MCF 10A (cell line): ENCODE measurements at regions not wholly inside any gene's neighbourhood (a gene's known extent, or its start where the extent isn't known, plus 50 kb on each side); places are given as distances from the start of the nearest gene placed in this dataset.

Source experiments
- BruUV-seq: library from RNA; stranded (reverse); fragments of 400-500 nt; replicated peaks from 2 replicates; lab custom pipeline; 2021; lab: Mats Ljungman, UMichigan
- CTCF ChIA-PET: fragments of 300-600 bp; sonication (Branson Sonifier 250); formaldehyde crosslinking; extraction: SDS; loops from one replicate; lab custom pipeline; 2021; ENCODE audit warnings: antibody characterized with exemption, inconsistent platforms; lab: Yijun Ruan, JAX
- POLR2A ChIA-PET: fragments of 300-600, 350-650 bp; sonication (Branson Sonifier 250); formaldehyde crosslinking; extraction: SDS; loops from one replicate; lab custom pipeline; 2020; ENCODE audit warnings: antibody characterized with exemption, inconsistent platforms; lab: Yijun Ruan, JAX
- DNase-seq: peaks from one replicate; pipeline ENCODE4 v3.0.0-alpha.2; 2018; ENCODE audit not compliant: unreplicated experiment
- H3K27ac Mint-ChIP-seq: one replicate; pipeline ENCODE4 v1.8.0; 2022; ENCODE audit warnings: mild to moderate bottlenecking, low read depth, mixed read lengths; ENCODE audit not compliant: unreplicated experiment
- H3K27me3 Mint-ChIP-seq: one replicate; pipeline ENCODE4 v1.8.0; 2022; ENCODE audit warnings: mixed read lengths; ENCODE audit not compliant: insufficient read depth, unreplicated experiment
- H3K36me3 Mint-ChIP-seq: one replicate; pipeline ENCODE4 v1.8.0; 2022; ENCODE audit warnings: mild to moderate bottlenecking, moderate library complexity, mixed read lengths; ENCODE audit not compliant: insufficient read depth, unreplicated experiment
- H3K4me1 Mint-ChIP-seq: one replicate; pipeline ENCODE4 v1.8.0; 2022; ENCODE audit warnings: mixed read lengths; ENCODE audit not compliant: insufficient read depth, unreplicated experiment
- H3K4me3 Mint-ChIP-seq: one replicate; pipeline ENCODE4 v1.8.0; 2022; ENCODE audit warnings: mild to moderate bottlenecking, moderate library complexity, mixed read lengths; ENCODE audit not compliant: unreplicated experiment
- H3K9me3 Mint-ChIP-seq: one replicate; pipeline ENCODE4 v1.8.0; 2022; ENCODE audit warnings: mixed read lengths; ENCODE audit not compliant: unreplicated experiment
- intact Hi-C: fragments of 100-400 bp; cut with micrococcal nuclease; formaldehyde crosslinking; loops from 2 replicates; pipeline ENCODE4 v1.14.1; 2022
- TF ChIP-seq, protein P1 (sequence below): fragments of 200-600 bp; IDR thresholded peaks from one replicate; pipeline ENCODE4 v1.8.0; 2022; ENCODE audit warnings: antibody characterized with exemption, mild to moderate bottlenecking; ENCODE audit not compliant: unreplicated experiment

DNA sequence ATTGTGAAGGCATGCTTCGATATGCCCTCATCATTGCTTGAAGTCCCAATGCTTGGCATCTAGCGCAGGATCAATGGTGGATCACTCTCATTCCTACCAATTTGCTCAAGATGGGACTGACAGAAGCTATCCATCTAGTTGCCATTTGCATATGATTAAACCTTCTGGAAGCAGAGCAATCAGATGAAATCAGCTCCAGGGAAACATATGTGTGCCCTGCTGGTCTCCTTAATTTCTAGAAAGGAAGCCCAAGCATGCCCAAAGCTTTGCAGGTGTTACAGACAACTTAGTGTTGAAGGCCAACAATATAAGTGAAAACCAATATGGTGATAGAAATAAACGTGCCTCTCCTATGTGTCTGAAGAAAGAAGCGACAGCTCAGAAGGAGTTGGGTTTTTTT lies 350.0 kb upstream of the ERCC4 start:
- peaks cover 16% of the 10 kb centered on the region for H3K9me3 Mint-ChIP-seq
- TF ChIP-seq, protein P1, sequence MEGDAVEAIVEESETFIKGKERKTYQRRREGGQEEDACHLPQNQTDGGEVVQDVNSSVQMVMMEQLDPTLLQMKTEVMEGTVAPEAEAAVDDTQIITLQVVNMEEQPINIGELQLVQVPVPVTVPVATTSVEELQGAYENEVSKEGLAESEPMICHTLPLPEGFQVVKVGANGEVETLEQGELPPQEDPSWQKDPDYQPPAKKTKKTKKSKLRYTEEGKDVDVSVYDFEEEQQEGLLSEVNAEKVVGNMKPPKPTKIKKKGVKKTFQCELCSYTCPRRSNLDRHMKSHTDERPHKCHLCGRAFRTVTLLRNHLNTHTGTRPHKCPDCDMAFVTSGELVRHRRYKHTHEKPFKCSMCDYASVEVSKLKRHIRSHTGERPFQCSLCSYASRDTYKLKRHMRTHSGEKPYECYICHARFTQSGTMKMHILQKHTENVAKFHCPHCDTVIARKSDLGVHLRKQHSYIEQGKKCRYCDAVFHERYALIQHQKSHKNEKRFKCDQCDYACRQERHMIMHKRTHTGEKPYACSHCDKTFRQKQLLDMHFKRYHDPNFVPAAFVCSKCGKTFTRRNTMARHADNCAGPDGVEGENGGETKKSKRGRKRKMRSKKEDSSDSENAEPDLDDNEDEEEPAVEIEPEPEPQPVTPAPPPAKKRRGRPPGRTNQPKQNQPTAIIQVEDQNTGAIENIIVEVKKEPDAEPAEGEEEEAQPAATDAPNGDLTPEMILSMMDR: no peak
- no peak overlapping the region for H3K4me3 Mint-ChIP-seq
- ChIA-PET POLR2A (no interaction called here), CTCF (interaction anchor here (0.6 kb wide), 1 partner anchor 542 kb away, joined by 3 read pairs; no protein-coding TSS in a partner anchor)
- no peak overlapping the region for H3K27ac Mint-ChIP-seq
- intact Hi-C loops: no loop called here
- no TSS peak for BruUV-seq
- no peaks in the 10 kb centered on the region for H3K4me1 Mint-ChIP-seq
- peaks cover 7% of the 10 kb centered on the region for H3K27me3 Mint-ChIP-seq
- no peaks in the 10 kb centered on the region for H3K36me3 Mint-ChIP-seq
- DNase-seq: no peak

DNA sequence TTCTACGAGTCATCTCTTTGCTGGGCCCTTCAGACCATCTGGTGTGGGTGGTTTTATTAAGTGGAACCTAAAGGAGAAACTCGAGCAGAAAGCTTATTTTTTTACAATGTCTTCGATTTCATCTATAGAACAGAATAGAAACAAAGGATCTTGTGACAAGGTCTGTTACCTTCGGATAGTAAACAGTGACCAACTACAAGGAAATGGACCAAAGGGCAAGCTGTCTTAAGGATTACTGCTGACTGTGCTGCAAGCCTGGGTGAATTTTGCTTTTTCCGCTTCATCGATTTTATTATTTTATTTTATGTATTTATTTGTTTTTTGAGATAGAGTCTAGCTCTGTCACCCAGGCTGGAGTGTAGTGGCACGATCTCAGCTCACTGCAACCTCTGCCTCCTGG lies 348.9 kb upstream of the ERCC4 start:
- H3K36me3 Mint-ChIP-seq: no peaks in the 10 kb centered on the region
- TF ChIP-seq, protein P1: no peak
- peaks cover 20% of the 10 kb centered on the region for H3K9me3 Mint-ChIP-seq
- no peak overlapping the region for H3K4me3 Mint-ChIP-seq
- ChIA-PET CTCF (no interaction called here), POLR2A (no interaction called here)
- peaks cover 12% of the 10 kb centered on the region for H3K27me3 Mint-ChIP-seq
- intact Hi-C loops: no loop called here
- H3K27ac Mint-ChIP-seq: no peak overlapping the region
- no peak for DNase-seq
- no TSS peak for BruUV-seq
- H3K4me1 Mint-ChIP-seq: no peaks in the 10 kb centered on the region

DNA sequence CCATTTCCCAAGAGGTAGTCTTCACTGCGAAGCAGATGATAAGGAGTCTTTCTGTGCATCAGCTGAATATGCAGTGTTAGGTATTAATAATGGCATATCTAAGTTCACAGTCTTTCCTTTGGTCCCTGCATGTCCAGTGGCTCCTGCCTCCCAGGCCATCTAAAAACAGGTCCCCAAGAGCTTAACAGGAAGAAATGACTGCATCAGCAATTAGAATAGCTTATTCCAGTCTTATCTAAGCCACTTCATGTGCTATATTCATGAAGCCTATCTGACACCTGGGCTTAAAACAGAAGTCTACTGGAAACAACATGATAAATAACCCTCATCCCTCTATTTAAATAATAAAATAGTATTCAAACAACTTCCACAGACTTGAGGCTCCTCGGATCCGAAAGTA lies 346.1 kb upstream of the ERCC4 start:
- POLR2A ChIA-PET: interaction anchor here (0.6 kb wide), 1 partner anchor 1505 kb away, joined by 4 read pairs; no protein-coding TSS in a partner anchor
- DNase-seq: no peak
- CTCF ChIA-PET: no interaction called here
- Mint-ChIP-seq H3K4me3 (no peak overlapping the region), H3K27ac (no peak overlapping the region), H3K27me3 (peaks cover 21% of the 10 kb centered on the region), H3K36me3 (no peaks in the 10 kb centered on the region), H3K4me1 (no peaks in the 10 kb centered on the region), H3K9me3 (peaks cover 20% of the 10 kb centered on the region)
- BruUV-seq: no TSS peak
- intact Hi-C loops: no loop called here
- TF ChIP-seq, protein P1: no peak

DNA sequence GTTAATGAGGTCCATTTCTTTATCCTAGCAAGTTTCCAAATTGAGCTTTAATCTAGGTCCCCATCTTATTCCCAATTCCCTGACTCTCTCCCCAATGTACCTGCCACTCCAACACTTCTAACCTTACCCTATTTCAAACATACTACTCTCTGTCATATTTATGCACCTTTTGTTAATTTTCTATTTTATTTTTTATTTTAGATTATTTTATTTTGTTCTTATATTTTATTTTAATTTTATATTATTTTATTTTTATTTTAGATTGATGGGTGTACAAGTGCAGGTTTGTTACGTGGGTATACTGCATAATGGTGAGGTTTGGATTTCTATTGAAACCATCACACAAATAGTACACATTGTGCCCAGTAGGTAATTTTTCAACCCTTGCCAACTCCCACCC lies 333.9 kb upstream of the ERCC4 start:
- BruUV-seq: no TSS peak
- intact Hi-C loops: no loop called here
- Mint-ChIP-seq H3K27ac (no peak overlapping the region), H3K27me3 (no peaks in the 10 kb centered on the region), H3K4me1 (no peaks in the 10 kb centered on the region), H3K9me3 (no peaks in the 10 kb centered on the region), H3K36me3 (no peaks in the 10 kb centered on the region), H3K4me3 (no peak overlapping the region)
- DNase-seq: no peak
- ChIA-PET CTCF (no interaction called here), POLR2A (no interaction called here)
- TF ChIP-seq, protein P1: no peak
